ENCODE measurements at regions not wholly inside any gene's neighbourhood (a gene's known extent, or its start where the extent isn't known, plus 50 kb on each side); places are given as distances from the start of the nearest gene placed in this dataset.

DNA sequence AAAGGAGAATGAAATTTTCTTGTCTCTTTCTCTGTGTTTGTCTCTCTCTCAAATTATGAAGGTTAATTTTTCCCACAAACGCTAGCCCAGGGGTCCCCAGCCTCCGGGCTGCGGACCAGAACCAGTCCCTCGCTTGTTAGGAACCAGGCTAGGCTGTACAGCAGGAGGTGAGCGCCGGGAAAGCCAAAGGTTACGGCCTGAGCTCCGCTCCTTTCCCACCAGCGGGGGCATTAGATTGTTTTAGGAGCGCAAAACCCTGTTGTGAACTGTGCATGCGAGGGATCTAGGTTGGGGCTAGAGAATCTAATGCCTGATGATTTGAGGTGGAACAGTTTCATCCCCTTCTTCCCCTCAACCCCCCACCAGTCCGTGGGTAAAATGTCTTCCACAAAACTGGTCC is 74.7 kb upstream of the ZNF385D start:
- TF ChIP-seq, protein P1, sequence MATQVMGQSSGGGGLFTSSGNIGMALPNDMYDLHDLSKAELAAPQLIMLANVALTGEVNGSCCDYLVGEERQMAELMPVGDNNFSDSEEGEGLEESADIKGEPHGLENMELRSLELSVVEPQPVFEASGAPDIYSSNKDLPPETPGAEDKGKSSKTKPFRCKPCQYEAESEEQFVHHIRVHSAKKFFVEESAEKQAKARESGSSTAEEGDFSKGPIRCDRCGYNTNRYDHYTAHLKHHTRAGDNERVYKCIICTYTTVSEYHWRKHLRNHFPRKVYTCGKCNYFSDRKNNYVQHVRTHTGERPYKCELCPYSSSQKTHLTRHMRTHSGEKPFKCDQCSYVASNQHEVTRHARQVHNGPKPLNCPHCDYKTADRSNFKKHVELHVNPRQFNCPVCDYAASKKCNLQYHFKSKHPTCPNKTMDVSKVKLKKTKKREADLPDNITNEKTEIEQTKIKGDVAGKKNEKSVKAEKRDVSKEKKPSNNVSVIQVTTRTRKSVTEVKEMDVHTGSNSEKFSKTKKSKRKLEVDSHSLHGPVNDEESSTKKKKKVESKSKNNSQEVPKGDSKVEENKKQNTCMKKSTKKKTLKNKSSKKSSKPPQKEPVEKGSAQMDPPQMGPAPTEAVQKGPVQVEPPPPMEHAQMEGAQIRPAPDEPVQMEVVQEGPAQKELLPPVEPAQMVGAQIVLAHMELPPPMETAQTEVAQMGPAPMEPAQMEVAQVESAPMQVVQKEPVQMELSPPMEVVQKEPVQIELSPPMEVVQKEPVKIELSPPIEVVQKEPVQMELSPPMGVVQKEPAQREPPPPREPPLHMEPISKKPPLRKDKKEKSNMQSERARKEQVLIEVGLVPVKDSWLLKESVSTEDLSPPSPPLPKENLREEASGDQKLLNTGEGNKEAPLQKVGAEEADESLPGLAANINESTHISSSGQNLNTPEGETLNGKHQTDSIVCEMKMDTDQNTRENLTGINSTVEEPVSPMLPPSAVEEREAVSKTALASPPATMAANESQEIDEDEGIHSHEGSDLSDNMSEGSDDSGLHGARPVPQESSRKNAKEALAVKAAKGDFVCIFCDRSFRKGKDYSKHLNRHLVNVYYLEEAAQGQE (IDR thresholded peaks at IDR 0.05; ENCODE audit: insufficient read depth in 1 of 2, low read depth in 2 of 2, low read length in 2 of 2), result no peak
- no peak for TF ChIP-seq POLR2AphosphoS5 (IDR thresholded peaks at IDR 0.05; ENCODE audit: low read depth, low read length)
- no peak for TF ChIP-seq FOXP2 (optimal IDR thresholded peaks at IDR 0.05; ENCODE audit: borderline replicate concordance, extremely low read depth, extremely low read length, insufficient read depth)
